ENCODE measurements at regions not wholly inside any gene's neighbourhood (a gene's known extent, or its start where the extent isn't known, plus 50 kb on each side); places are given as distances from the start of the nearest gene placed in this dataset.
"Not testable (repeated sequence)": the region's sequence is repeated elsewhere in the genome, so short reads cannot be mapped to it uniquely, and the experiment has no call there.

DNA sequence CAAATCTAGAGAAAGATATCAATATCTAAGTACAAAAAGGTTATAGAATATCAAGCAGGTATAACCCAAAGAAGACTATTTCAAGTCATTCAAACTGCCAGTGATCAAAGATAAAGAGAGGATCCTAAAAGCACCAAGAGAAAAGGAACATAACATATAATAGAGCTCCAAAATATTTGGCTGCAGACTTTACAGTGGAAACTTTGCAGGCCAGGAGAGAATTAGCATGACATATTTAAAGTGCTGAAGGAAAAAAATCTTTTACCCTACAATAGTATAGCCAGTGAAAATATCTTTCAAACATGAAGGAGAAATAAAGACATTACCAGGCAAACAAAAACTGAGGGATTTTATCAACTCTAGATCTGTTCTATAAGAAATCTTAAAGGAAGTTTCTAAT, 254.3 kb upstream of the ARHGEF26 start:
- TF ChIP-seq, protein P1, sequence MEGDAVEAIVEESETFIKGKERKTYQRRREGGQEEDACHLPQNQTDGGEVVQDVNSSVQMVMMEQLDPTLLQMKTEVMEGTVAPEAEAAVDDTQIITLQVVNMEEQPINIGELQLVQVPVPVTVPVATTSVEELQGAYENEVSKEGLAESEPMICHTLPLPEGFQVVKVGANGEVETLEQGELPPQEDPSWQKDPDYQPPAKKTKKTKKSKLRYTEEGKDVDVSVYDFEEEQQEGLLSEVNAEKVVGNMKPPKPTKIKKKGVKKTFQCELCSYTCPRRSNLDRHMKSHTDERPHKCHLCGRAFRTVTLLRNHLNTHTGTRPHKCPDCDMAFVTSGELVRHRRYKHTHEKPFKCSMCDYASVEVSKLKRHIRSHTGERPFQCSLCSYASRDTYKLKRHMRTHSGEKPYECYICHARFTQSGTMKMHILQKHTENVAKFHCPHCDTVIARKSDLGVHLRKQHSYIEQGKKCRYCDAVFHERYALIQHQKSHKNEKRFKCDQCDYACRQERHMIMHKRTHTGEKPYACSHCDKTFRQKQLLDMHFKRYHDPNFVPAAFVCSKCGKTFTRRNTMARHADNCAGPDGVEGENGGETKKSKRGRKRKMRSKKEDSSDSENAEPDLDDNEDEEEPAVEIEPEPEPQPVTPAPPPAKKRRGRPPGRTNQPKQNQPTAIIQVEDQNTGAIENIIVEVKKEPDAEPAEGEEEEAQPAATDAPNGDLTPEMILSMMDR (IDR thresholded peaks at IDR 0.05; ENCODE audit: insufficient read depth, low read length, poor library complexity, severe bottlenecking) = no peak
- no peaks in the 10 kb centered on the region for H3K27me3 ChIP-seq (ENCODE audit: control insufficient read depth, insufficient read depth, low read length)
- DNase-seq (ENCODE audit: low read depth) = no peak

DNA sequence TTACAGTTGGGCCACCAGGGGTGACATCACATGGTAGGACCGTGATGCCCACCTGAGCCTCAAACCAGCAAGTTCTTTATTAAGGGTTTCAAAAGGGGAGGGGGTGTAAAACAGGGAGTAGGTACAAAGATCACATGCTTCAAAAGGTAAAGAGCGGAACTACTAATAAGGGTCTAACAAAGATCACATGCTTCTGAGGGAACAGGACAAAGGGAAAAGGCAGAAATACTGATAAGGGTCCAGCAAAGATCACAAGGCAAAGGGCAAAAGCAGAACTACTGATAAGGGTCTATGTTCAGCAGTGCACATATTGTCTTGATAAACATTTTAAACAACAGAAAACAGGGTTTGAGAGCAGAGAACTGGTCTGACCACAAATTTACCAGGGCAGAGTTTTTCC, 246.8 kb upstream of the ARHGEF26 start:
- DNase-seq (ENCODE audit: low read depth); H3K36me3 ChIP-seq (ENCODE audit: control insufficient read depth, insufficient read depth, low read length); H3K27me3 ChIP-seq (ENCODE audit: control insufficient read depth, insufficient read depth, low read length); H3K4me3 ChIP-seq (ENCODE audit: low read depth, low read length): not testable (repeated sequence)

More for the DNA sequence above, 254.3 kb upstream of the ARHGEF26 start:
- no peak overlapping the region for H3K4me3 ChIP-seq (ENCODE audit: low read depth, low read length)
- no peaks in the 10 kb centered on the region for H3K36me3 ChIP-seq (ENCODE audit: control insufficient read depth, insufficient read depth, low read length)

DNA sequence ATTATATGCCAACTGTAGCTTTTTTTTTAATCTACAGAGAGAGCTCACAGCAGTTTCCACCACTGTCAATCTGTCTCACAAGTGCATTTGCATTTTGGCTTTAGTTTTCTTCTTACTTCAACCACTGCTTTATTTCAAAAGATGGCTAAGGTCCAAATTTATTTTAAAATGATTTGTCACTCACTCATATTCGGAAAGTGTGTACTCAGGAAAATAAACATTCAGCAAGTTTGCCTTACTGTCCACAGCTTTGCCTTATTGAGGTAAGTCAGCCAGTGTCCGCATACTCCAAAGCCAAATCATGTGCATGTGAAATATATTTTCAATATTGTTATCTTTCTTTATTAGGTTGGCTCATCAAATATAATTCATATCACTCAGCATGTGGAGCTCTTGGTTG, 240.7 kb upstream of the ARHGEF26 start:
- no peak for DNase-seq (ENCODE audit: low read depth)
- no peak overlapping the region for H3K4me3 ChIP-seq (ENCODE audit: low read depth, low read length)
- H3K27me3 ChIP-seq (ENCODE audit: control insufficient read depth, insufficient read depth, low read length) = no peaks in the 10 kb centered on the region
- TF ChIP-seq, protein P1 (IDR thresholded peaks at IDR 0.05; ENCODE audit: insufficient read depth, low read length, poor library complexity, severe bottlenecking) = no peak
- H3K36me3 ChIP-seq (ENCODE audit: control insufficient read depth, insufficient read depth, low read length) = no peaks in the 10 kb centered on the region

DNA sequence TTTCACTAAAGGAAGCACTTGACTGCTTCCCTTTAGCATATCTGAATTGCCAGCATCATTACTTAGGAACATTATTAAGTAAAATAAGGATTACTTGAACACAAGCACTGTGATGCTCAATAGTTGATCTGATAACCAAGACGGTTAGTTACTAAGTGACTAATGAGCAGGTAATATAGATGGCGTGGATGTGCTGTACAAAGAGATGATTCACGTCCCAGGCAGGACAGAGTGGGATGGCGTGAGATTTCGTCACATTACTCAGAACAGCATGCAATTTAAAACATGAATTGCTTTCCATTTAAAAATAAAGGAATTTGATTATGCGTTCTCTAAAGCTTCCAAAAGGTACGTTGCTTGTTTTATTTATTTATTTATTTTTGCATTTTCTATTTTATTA, 240.0 kb upstream of the ARHGEF26 start:
- peak; percentile 43 for DNase-seq (ENCODE audit: low read depth)
- Histone ChIP-seq H3K36me3 (ENCODE audit: control insufficient read depth, insufficient read depth, low read length) (no peaks in the 10 kb centered on the region), H3K4me3 (ENCODE audit: low read depth, low read length) (no peak overlapping the region), H3K27me3 (ENCODE audit: control insufficient read depth, insufficient read depth, low read length) (no peaks in the 10 kb centered on the region)
- TF ChIP-seq, protein P1 (IDR thresholded peaks at IDR 0.05; ENCODE audit: insufficient read depth, low read length, poor library complexity, severe bottlenecking) = no peak

DNA sequence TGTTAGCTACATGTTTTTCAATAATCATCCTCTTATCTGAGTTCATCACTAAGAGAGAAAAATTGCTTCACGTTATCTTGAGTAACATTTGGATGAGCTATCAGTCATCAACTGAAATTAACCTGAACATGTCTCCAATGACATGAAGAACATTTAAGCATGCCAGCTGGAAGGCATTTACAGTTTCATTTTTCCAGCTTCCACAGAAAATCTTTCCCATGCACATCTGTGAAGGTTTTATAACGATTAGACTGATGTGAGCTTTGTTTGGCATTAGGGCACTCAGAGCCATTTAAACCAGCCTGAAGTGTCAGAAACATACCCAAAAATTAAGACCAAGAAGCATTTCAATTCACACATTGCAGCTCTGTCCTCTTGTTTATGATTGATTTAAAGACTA, 235.8 kb upstream of the ARHGEF26 start:
- H3K27me3 ChIP-seq (ENCODE audit: control insufficient read depth, insufficient read depth, low read length) = no peaks in the 10 kb centered on the region
- no peaks in the 10 kb centered on the region for H3K36me3 ChIP-seq (ENCODE audit: control insufficient read depth, insufficient read depth, low read length)
- H3K4me3 ChIP-seq (ENCODE audit: low read depth, low read length) = no peak overlapping the region
- TF ChIP-seq, protein P1 (IDR thresholded peaks at IDR 0.05; ENCODE audit: insufficient read depth, low read length, poor library complexity, severe bottlenecking) = no peak
- DNase-seq (ENCODE audit: low read depth) = no peak

DNA sequence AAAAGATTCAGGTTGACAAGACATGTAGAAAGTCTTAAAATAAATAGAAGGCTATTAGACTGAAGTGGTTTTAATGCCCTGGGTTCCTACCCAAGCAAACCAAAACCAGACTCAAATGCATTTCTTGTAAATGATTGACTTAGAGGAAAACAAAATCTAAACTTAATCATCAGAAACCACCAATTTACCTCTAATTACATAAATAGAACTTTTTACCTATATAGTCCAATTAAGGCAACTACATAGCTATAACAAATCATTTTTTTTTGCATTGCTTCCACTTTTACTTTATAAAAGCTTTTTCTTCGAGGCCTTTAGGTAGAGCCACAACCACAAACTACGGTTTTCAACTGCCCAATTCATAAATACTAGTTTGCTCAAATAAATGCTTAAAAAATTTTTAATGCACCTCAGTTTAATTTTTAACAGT, 231.3 kb upstream of the ARHGEF26 start:
- H3K36me3 ChIP-seq (ENCODE audit: control insufficient read depth, insufficient read depth, low read length) = no peaks in the 10 kb centered on the region
- H3K27me3 ChIP-seq (ENCODE audit: control insufficient read depth, insufficient read depth, low read length) = no peaks in the 10 kb centered on the region
- no peak overlapping the region for H3K4me3 ChIP-seq (ENCODE audit: low read depth, low read length)
- TF ChIP-seq, protein P1 (IDR thresholded peaks at IDR 0.05; ENCODE audit: insufficient read depth, low read length, poor library complexity, severe bottlenecking) = no peak
- no peak for DNase-seq (ENCODE audit: low read depth)

All from kidney epithelial cell (primary cell).